Activated CD8-positive, alpha-beta T cell treated with anti-CD3 and anti-CD28 coated beads, Interleukin-2, amount 10 ng/mL, durations not matched to agents 7 days and 5 days (primary cell): ENCODE measurements at regions not wholly inside any gene's neighbourhood (a gene's known extent, or its start where the extent isn't known, plus 50 kb on each side); places are given as distances from the start of the nearest gene placed in this dataset.

Experiments used
- ATAC-seq: fragments of 150-1000 bp; cut with Tn5 transposase; one replicate; pipeline ENCODE4 v1.10.0; 2021; ENCODE audit warnings: moderate library complexity
- CTCF ChIA-PET: fragments of 350-600 bp; sonication (Branson Sonifier 250); formaldehyde crosslinking; loops from one replicate; lab custom pipeline; 2021; ENCODE audit warnings: antibody characterized with exemption; lab: Charles Lee
- POLR2A ChIA-PET: fragments of 350-600 bp; sonication (Branson Sonifier 250); formaldehyde crosslinking; loops from one replicate; lab custom pipeline; 2021; ENCODE audit warnings: antibody characterized with exemption; lab: Charles Lee
- DNase-seq: peaks from one replicate; pipeline ENCODE4 v3.0.0-alpha.2; 2020
- H3K27ac Mint-ChIP-seq: one replicate; pipeline ENCODE4 v1.8.0; 2021; ENCODE audit warnings: mild to moderate bottlenecking, mixed read lengths
- H3K27me3 Mint-ChIP-seq: one replicate; pipeline ENCODE4 v1.8.0; 2021; ENCODE audit warnings: low read depth, mixed read lengths
- H3K36me3 Mint-ChIP-seq: one replicate; pipeline ENCODE4 v1.8.0; 2021; ENCODE audit warnings: low read depth, mixed read lengths
- H3K4me1 Mint-ChIP-seq: one replicate; pipeline ENCODE4 v1.8.0; 2021; ENCODE audit warnings: low read depth, mixed read lengths
- H3K4me3 Mint-ChIP-seq: one replicate; pipeline ENCODE4 v1.8.0; 2021; ENCODE audit warnings: mild to moderate bottlenecking, mixed read lengths
- H3K9me3 Mint-ChIP-seq: one replicate; pipeline ENCODE4 v1.8.0; 2022; ENCODE audit warnings: mixed read lengths; ENCODE audit not compliant: insufficient read depth

DNA sequence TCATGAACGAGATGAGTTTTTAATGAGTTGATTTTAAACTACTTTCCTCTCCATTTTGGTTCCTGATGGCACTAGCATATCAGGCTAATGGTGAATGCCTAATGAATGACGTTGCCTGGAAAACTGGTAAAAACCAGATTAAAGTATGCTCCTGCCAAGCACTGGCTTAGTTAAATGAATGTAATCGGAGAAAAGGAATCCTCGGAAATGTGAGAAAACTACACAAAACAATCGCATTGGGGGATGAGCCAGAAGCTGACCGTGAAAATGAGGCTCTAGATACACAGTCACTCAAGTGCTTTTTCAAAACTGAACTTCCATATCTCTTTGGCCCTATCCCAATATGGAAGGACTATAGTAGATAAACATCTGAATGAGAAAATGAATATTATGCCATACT, 153.8 kb upstream of the COL1A2 start:
- H3K4me1 Mint-ChIP-seq = no peaks in the 10 kb centered on the region
- CTCF ChIA-PET = no interaction called here
- no peak for ATAC-seq
- no peaks in the 10 kb centered on the region for H3K27me3 Mint-ChIP-seq
- no peak for DNase-seq
- H3K27ac Mint-ChIP-seq = no peak overlapping the region
- POLR2A ChIA-PET = no interaction called here
- H3K36me3 Mint-ChIP-seq = no peaks in the 10 kb centered on the region
- H3K4me3 Mint-ChIP-seq = no peak overlapping the region
- no peaks in the 10 kb centered on the region for H3K9me3 Mint-ChIP-seq

DNA sequence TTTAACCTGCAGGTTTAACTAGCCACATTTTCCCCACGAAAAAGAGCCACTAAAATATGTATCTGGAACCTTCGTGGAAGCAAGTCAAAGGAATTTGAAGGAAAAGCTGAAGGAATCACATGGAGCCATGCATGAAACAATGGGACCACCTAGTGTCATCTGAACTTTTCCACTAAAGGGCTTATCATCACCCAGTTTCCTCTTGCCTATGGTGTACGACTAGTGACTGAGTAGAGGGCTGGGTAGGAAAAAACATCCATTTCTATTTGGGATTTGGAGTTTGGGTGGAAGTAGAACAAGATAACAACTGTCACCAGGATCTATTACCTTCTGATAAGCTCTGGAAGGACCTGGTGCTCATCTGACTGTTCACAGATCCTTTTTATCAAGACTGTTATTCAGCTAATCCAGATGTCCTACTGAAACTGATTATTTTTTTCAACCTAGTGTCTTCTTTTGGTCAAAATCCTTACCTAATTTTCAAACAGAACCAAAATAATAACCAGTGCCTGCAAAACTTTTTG, 153.2 kb upstream of the COL1A2 start:
- ChIA-PET POLR2A (interaction anchor here (0.7 kb wide), 1 partner anchor 57 kb away, joined by 3 read pairs; no protein-coding TSS in a partner anchor), CTCF (no interaction called here)
- DNase-seq (no peak), ATAC-seq (no peak)
- H3K27me3 Mint-ChIP-seq = no peaks in the 10 kb centered on the region
- no peaks in the 10 kb centered on the region for H3K4me1 Mint-ChIP-seq
- H3K36me3 Mint-ChIP-seq = no peaks in the 10 kb centered on the region
- no peaks in the 10 kb centered on the region for H3K9me3 Mint-ChIP-seq
- H3K27ac Mint-ChIP-seq = no peak overlapping the region
- H3K4me3 Mint-ChIP-seq = no peak overlapping the region

DNA sequence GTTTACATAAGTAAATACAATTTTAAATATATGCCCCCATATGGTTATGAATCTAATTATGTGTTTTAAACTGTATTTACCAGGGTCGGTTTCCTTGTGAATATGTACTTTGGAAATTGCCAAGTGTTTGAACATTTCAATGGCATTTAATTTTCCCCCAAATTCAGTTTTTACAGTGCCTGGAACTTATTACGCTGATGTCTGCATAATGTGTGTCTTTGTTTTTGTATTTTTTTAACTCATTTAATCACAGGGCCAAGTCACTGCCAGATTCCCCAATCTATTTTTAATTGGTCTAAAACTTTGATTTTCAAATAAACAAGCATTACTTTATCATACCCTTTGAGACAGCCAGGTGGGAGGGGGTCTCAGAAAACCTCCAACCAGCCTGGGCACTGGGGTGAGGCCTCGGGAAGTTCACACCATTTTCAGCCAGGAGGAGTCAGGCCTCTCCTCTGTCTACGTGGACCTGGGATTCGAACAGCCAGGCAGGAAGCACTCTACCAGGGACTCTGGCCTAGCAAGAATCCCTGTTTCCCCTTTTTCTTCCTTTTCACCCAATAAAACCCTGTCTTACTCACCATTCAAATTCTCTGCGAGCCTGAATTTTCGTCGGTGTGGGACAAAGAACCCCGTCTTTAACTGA, 151.5 kb upstream of the COL1A2 start:
- CTCF ChIA-PET = no interaction called here
- H3K27ac Mint-ChIP-seq = no peak overlapping the region
- H3K4me3 Mint-ChIP-seq = no peak overlapping the region

DNA sequence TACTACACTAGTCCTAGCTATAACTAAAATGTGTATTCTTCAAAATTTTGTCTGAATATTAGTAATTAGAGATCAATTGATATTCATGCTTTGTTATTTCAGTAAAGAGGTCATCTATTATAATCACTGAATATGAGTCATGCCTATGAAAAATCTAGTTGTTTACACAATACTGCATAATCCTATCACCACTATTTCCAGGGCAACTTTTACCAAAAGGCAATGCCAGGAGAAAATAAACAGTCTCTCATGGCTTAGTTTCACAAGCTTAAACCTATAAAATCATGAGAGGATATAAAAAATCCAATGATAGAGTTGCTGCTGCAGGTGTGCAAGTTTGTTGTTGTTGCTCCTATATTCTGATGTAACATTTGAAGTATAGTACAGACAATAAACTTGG, 149.9 kb upstream of the COL1A2 start:
- ChIA-PET CTCF (no interaction called here), POLR2A (no interaction called here)
- no peaks in the 10 kb centered on the region for H3K4me1 Mint-ChIP-seq
- no peaks in the 10 kb centered on the region for H3K9me3 Mint-ChIP-seq
- H3K4me3 Mint-ChIP-seq = no peak overlapping the region
- ATAC-seq (no peak), DNase-seq (no peak)
- no peaks in the 10 kb centered on the region for H3K36me3 Mint-ChIP-seq
- H3K27ac Mint-ChIP-seq = no peak overlapping the region
- no peaks in the 10 kb centered on the region for H3K27me3 Mint-ChIP-seq

More for the DNA sequence above, 151.5 kb upstream of the COL1A2 start:
- DNase-seq (no peak), ATAC-seq (no peak)
- Mint-ChIP-seq H3K9me3 (no peaks in the 10 kb centered on the region), H3K4me1 (no peaks in the 10 kb centered on the region), H3K36me3 (no peaks in the 10 kb centered on the region), H3K27me3 (no peaks in the 10 kb centered on the region)
- POLR2A ChIA-PET = no interaction called here

DNA sequence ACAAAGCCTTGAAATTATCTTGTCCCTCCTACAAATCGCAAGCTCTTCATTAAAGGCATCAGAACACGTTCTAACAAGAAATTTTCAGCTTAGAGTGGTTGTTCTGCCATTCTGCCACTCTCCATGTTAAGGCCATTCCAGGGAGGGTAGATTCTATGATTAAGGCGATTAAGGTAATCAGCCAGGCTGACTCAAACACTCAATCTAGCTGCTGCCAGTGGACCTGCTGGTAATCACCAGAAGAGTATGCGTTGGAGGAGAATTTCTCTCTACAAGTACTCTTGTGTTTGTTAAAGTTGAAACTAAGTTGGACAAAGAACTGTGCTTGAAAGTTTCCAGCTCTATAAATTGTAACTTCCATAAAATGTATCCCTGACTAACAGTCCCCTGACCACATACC, 149.2 kb upstream of the COL1A2 start:
- CTCF ChIA-PET = no interaction called here
- H3K4me3 Mint-ChIP-seq = no peak overlapping the region
- POLR2A ChIA-PET = no interaction called here
- no peaks in the 10 kb centered on the region for H3K27me3 Mint-ChIP-seq
- H3K36me3 Mint-ChIP-seq = no peaks in the 10 kb centered on the region
- no peak overlapping the region for H3K27ac Mint-ChIP-seq
- no peaks in the 10 kb centered on the region for H3K9me3 Mint-ChIP-seq
- H3K4me1 Mint-ChIP-seq = no peaks in the 10 kb centered on the region
- DNase-seq (no peak), ATAC-seq (no peak)

DNA sequence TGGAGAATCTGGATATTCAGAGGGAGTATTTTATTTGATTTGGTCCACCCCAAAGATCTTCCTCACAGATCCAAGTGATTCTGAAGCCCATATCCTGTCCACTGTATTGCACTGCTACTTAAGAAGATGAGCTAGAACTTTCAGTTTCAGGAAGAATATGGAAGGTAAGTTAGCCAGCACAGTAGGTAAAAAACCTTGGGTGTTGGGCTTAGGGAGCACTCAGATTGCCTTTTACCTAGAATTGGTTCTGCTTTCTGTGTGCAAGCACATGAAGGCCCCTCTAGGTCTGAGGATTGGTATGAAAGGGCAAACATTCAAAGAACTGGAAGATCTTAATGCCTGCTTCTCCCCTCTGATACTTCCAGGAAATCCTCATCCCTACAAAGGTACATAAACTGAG, 146.7 kb upstream of the COL1A2 start:
- DNase-seq (no peak), ATAC-seq (no peak)
- no peaks in the 10 kb centered on the region for H3K9me3 Mint-ChIP-seq
- POLR2A ChIA-PET = no interaction called here
- no peaks in the 10 kb centered on the region for H3K27me3 Mint-ChIP-seq
- no peak overlapping the region for H3K4me3 Mint-ChIP-seq
- CTCF ChIA-PET = no interaction called here
- no peaks in the 10 kb centered on the region for H3K36me3 Mint-ChIP-seq
- no peak overlapping the region for H3K27ac Mint-ChIP-seq
- H3K4me1 Mint-ChIP-seq = no peaks in the 10 kb centered on the region

DNA sequence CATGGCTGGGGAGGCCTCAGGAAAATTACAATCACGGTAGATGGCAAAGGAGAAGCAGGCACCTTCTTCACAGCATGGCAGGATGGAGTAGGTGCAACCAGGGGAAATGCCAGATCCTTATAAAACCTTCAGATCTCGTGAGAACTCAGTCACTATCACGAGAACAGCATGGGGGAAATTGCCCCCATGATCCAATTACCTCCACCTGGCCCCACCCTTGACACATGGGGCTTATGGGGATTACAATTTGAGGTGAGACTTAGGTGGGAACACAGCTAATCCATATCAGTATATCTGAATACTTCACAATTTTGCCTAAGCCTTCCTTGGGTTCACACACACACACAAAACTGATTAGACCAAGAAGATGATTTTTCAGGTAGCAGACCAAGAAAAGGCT, 145.1 kb upstream of the COL1A2 start:
- H3K36me3 Mint-ChIP-seq = no peaks in the 10 kb centered on the region
- no peak overlapping the region for H3K4me3 Mint-ChIP-seq
- CTCF ChIA-PET = no interaction called here
- H3K4me1 Mint-ChIP-seq = no peaks in the 10 kb centered on the region
- H3K27ac Mint-ChIP-seq = no peak overlapping the region
- POLR2A ChIA-PET = no interaction called here
- ATAC-seq (no peak), DNase-seq (no peak)
- no peaks in the 10 kb centered on the region for H3K27me3 Mint-ChIP-seq
- no peaks in the 10 kb centered on the region for H3K9me3 Mint-ChIP-seq

DNA sequence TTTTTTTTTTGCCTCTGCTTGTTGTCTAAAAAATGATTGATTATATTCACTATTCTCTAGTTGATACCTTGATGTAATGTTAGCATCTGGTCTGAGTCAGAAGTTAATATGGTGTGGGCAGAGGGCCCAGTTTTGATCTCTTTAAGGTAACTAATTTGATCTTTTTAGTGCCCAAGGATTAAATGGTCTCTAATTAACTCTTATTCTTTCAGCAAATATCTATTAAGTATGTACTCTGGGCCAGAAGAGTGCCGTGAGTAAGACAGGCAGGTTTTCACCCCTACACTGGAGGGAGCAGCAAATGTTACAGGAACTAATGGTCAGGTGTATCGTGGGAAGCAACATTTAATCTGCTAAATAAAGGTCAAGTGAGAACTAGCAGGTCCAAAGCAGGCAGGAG, 144.6 kb upstream of the COL1A2 start:
- Mint-ChIP-seq H3K36me3 (no peaks in the 10 kb centered on the region), H3K4me1 (no peaks in the 10 kb centered on the region), H3K9me3 (no peaks in the 10 kb centered on the region), H3K4me3 (no peak overlapping the region), H3K27ac (no peak overlapping the region), H3K27me3 (no peaks in the 10 kb centered on the region)
- ATAC-seq = no peak
- CTCF ChIA-PET = no interaction called here
- POLR2A ChIA-PET = no interaction called here
- no peak for DNase-seq

DNA sequence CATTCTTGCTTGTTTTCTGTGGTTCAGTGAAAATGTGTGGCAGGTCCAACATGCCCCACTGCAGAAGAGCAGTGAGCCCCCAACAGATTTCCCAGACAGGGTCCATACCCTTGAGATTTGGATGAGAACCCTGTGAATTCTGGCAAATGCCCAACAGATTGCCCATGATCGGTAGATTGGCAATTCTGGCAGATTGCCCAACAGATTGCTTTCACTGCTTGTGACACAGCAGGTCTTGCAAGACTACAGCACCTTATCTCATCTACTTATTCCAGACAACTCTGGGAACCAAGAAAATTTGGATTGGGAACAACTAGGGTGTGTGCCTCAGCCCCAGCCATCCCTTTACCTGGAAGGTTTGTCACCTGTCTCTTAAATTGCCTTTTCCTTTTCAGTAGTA, 143.7 kb upstream of the COL1A2 start:
- Mint-ChIP-seq H3K4me1 (no peaks in the 10 kb centered on the region), H3K4me3 (no peak overlapping the region), H3K36me3 (no peaks in the 10 kb centered on the region), H3K27ac (no peak overlapping the region), H3K27me3 (no peaks in the 10 kb centered on the region), H3K9me3 (no peaks in the 10 kb centered on the region)
- DNase-seq (no peak), ATAC-seq (no peak)
- ChIA-PET POLR2A (no interaction called here), CTCF (no interaction called here)

DNA sequence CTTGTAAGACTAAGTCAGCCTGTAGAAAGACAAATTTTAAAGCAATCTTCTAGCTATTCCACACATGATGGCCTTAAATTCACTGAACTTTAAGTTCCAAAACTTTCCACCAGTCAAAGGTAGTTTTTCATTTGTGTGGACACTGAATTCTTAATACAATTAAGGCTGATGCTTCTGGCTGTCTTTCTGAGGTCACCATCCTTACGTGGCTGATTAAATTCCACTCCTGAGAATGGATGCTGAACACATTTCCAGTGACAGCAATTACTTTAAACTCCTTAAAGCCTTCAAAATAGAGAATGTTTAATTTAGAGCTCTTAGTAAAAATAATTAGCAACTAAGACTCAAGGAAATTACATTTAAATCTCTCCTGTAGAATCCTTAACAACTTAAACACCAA, 142.6 kb upstream of the COL1A2 start:
- no peak for DNase-seq
- ChIA-PET CTCF (no interaction called here), POLR2A (no interaction called here)
- no peak for ATAC-seq
- no peaks in the 10 kb centered on the region for H3K4me1 Mint-ChIP-seq
- H3K36me3 Mint-ChIP-seq = no peaks in the 10 kb centered on the region
- no peaks in the 10 kb centered on the region for H3K27me3 Mint-ChIP-seq
- no peak overlapping the region for H3K27ac Mint-ChIP-seq
- no peak overlapping the region for H3K4me3 Mint-ChIP-seq
- no peaks in the 10 kb centered on the region for H3K9me3 Mint-ChIP-seq

DNA sequence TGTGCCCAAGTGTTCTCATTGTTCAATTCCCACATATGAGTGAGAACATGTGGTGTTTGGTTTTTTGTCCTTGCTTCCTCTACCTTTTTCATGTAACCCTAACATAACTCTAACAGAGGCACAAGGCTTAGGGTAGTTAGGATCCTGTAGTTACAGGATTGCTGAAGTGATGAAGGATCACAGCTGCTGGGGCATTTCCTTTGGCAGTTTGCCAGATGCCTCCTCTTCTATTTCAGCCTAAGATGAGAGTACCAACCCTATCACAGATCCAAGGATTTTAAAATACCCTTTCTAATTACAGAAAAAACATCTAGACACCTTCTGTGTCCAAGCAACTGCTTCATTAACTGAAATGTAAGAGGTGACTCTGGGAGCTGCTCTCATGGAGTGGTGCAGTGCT, 141.7 kb upstream of the COL1A2 start:
- Mint-ChIP-seq H3K27me3 (no peaks in the 10 kb centered on the region), H3K9me3 (no peaks in the 10 kb centered on the region), H3K27ac (no peak overlapping the region), H3K4me3 (no peak overlapping the region), H3K36me3 (no peaks in the 10 kb centered on the region), H3K4me1 (no peaks in the 10 kb centered on the region)
- POLR2A ChIA-PET = no interaction called here
- CTCF ChIA-PET = no interaction called here
- ATAC-seq = no peak
- no peak for DNase-seq

DNA sequence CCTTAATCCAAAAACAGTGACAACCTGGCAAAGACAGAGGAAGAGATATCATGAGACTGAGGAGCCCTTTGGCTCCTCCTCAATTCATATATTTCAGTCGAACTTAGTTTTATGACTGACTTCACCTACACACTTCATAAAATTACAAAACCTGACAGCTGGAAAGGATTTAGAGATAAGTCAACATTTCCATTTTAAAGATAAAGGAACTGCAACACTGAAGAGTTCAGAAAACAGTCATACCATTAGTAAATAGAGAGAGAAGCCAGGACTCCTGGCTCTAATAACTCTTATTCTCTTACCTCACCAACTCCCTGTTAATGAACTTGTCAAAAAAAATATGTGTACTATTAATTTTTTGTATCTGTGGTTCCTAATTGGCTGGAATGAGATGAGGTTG, 141.0 kb upstream of the COL1A2 start:
- DNase-seq = no peak
- Mint-ChIP-seq H3K27me3 (no peaks in the 10 kb centered on the region), H3K9me3 (no peaks in the 10 kb centered on the region), H3K4me1 (no peaks in the 10 kb centered on the region), H3K27ac (no peak overlapping the region), H3K4me3 (no peak overlapping the region), H3K36me3 (no peaks in the 10 kb centered on the region)
- ATAC-seq = no peak
- ChIA-PET CTCF (no interaction called here), POLR2A (no interaction called here)
